ENCODE measurements at regions not wholly inside any gene's neighbourhood (a gene's known extent, or its start where the extent isn't known, plus 50 kb on each side); places are given as distances from the start of the nearest gene placed in this dataset.

GRCh38 chr18:46333431-46334135 is 229.4 kb downstream of the HAUS1 start:
- TF ChIP-seq CTCF (IDR thresholded peaks at IDR 0.05) (no peak), POLR2A (IDR thresholded peaks at IDR 0.05) (no peak)

Data from Peyer's patch (tissue), 4 donors.